ENCODE measurements at regions not wholly inside any gene's neighbourhood (a gene's known extent, or its start where the extent isn't known, plus 50 kb on each side); places are given as distances from the start of the nearest gene placed in this dataset.

DNA sequence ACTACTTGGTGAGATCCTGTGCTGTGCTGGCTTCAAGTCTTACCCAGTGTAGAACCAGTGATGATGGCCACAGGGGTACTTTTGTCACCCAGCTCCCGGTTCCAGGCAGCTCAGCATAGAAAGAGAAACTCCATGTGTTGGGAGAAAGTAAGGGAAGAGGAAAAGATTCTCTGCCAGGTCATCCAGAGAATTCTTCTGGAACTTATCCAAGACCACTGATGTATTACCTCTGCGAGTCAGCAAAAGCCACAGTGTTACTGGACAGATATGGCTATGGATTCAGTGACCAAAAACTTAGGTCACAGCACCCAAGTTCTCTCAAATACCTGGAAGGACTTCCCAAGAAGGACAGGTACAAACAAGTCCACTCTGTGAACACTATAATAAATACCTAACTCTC lies 399.5 kb upstream of the MIR17HG start:
- Histone ChIP-seq H3K27ac (peak overlapping the region; percentile 48 to 81; a peak in 5 of 6 replicates), H3K9me3 (no peaks in the 10 kb centered on the region), H3K4me1 (peaks cover 40% of the 10 kb centered on the region), H3K4me2 (no peak overlapping the region), H3K4me3 (no peak overlapping the region)
- no peak for FAIRE-seq
- TF ChIP-seq EHMT2 (IDR thresholded peaks at IDR 0.05; ENCODE audit: low read depth) (no peak), HEYL (CRISPR knock-in tag; IDR thresholded peaks at IDR 0.05) (no peak), SMC3 (IDR thresholded peaks at IDR 0.05) (no peak), JUN (IDR thresholded peaks at IDR 0.05) (no peak), CHD2 (IDR thresholded peaks at IDR 0.05; ENCODE audit: low read length, partially characterized antibody) (no peak)
- TF ChIP-seq, protein P1, sequence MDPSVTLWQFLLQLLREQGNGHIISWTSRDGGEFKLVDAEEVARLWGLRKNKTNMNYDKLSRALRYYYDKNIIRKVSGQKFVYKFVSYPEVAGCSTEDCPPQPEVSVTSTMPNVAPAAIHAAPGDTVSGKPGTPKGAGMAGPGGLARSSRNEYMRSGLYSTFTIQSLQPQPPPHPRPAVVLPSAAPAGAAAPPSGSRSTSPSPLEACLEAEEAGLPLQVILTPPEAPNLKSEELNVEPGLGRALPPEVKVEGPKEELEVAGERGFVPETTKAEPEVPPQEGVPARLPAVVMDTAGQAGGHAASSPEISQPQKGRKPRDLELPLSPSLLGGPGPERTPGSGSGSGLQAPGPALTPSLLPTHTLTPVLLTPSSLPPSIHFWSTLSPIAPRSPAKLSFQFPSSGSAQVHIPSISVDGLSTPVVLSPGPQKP (IDR thresholded peaks at IDR 0.05; ENCODE audit: low read depth, low read length): no peak
- ChIA-PET CTCF (no interaction called here), POLR2A (no interaction called here)
- no peak for ATAC-seq
- 94% methylated on average over 2 of the region's 2 CpGs for WGBS (ENCODE audit: missing lambda C conversion rate)
- no peak for DNase-seq (ENCODE audit: low read depth in 1 of 2, low spot score in 1 of 2)

DNA sequence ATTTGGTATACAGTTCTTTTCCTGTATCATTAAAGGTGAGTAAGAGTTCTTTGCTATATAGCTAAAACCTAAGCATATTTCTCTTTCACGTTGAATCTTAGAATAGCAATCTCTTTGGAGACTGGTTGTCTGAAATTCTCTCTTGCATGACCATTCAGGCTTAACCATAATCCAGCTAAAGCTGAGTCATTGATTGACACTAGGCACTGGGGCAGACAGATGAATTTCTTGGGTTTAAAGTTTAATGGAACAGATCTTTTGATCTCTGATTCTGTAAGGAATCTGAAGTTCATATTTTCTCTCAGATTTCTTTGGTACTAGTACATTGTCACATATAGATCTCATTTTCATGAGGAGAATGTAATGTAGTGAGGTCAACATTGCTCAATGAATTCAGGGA lies 397.3 kb upstream of the MIR17HG start:
- WGBS (ENCODE audit: missing lambda C conversion rate): 0% methylated on average over 1 of the region's 1 CpG
- ChIA-PET POLR2A (no interaction called here), CTCF (interaction anchor here (0.8 kb wide), 1 partner anchor 83 kb away, joined by 3 read pairs; no protein-coding TSS in a partner anchor)
- ATAC-seq: peak; percentile 60 to 69; a peak in 3 of 6 replicates
- peak overlapping the region; percentile 89 for H3K4me2 ChIP-seq
- no peaks in the 10 kb centered on the region for H3K9me3 ChIP-seq
- DNase-seq (ENCODE audit: low read depth in 1 of 2, low spot score in 1 of 2): peak in 1 of 2 experiments; percentile 35
- TF ChIP-seq JUN (IDR thresholded peaks at IDR 0.05) (0 out of 5 replicates have a peak, but pooled peaks of 1 of the 2 experiments have one; percentile 19), CBX2 (IDR thresholded peaks at IDR 0.05; ENCODE audit: borderline replicate concordance, low read depth) (no peak), ZNF302 (CRISPR knock-in tag; IDR thresholded peaks at IDR 0.05) (no peak), RFX5 (IDR thresholded peaks at IDR 0.05) (no peak), CBX8 (IDR thresholded peaks at IDR 0.05) (no peak), CHD4 (IDR thresholded peaks at IDR 0.05; ENCODE audit: borderline replicate concordance) (no peak), SMC3 (IDR thresholded peaks at IDR 0.05) (no peak), FOSB (CRISPR knock-in tag; IDR thresholded peaks at IDR 0.05) (no peak), PHF8 (IDR thresholded peaks at IDR 0.05; ENCODE audit: borderline replicate concordance, low read depth) (no peak), JUNB (IDR thresholded peaks at IDR 0.05) (peak; percentile 33), NFE2L2 (conservative IDR thresholded peaks at IDR 0.05; ENCODE audit: low read length) (no peak), TP53 (CRISPR knock-in tag; IDR thresholded peaks at IDR 0.05) (no peak), MAFK (IDR thresholded peaks at IDR 0.05; ENCODE audit: partially characterized antibody) (peak; percentile 36), RAD21 (conservative IDR thresholded peaks at IDR 0.05 in 1 of 2, IDR thresholded peaks at IDR 0.05 in 1 of 2) (no peak), EP300 (IDR thresholded peaks at IDR 0.05) (0 out of 5 replicates have a peak, but pooled peaks of 1 of the 2 experiments have one; percentile 14), FOSL2 (IDR thresholded peaks at IDR 0.05) (no peak), FOSL2 (CRISPR knock-in tag; IDR thresholded peaks at IDR 0.05) (peak; percentile 41; the same call in 1 of the 2 replicates), E2F6 (IDR thresholded peaks at IDR 0.05; ENCODE audit: borderline replicate concordance, low read depth) (no peak)
- TF ChIP-seq, protein P2, sequence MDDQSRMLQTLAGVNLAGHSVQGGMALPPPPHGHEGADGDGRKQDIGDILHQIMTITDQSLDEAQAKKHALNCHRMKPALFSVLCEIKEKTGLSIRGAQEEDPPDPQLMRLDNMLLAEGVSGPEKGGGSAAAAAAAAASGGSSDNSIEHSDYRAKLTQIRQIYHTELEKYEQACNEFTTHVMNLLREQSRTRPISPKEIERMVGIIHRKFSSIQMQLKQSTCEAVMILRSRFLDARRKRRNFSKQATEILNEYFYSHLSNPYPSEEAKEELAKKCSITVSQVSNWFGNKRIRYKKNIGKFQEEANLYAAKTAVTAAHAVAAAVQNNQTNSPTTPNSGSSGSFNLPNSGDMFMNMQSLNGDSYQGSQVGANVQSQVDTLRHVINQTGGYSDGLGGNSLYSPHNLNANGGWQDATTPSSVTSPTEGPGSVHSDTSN (IDR thresholded peaks at IDR 0.05): no peak
- TF ChIP-seq, protein P3, sequence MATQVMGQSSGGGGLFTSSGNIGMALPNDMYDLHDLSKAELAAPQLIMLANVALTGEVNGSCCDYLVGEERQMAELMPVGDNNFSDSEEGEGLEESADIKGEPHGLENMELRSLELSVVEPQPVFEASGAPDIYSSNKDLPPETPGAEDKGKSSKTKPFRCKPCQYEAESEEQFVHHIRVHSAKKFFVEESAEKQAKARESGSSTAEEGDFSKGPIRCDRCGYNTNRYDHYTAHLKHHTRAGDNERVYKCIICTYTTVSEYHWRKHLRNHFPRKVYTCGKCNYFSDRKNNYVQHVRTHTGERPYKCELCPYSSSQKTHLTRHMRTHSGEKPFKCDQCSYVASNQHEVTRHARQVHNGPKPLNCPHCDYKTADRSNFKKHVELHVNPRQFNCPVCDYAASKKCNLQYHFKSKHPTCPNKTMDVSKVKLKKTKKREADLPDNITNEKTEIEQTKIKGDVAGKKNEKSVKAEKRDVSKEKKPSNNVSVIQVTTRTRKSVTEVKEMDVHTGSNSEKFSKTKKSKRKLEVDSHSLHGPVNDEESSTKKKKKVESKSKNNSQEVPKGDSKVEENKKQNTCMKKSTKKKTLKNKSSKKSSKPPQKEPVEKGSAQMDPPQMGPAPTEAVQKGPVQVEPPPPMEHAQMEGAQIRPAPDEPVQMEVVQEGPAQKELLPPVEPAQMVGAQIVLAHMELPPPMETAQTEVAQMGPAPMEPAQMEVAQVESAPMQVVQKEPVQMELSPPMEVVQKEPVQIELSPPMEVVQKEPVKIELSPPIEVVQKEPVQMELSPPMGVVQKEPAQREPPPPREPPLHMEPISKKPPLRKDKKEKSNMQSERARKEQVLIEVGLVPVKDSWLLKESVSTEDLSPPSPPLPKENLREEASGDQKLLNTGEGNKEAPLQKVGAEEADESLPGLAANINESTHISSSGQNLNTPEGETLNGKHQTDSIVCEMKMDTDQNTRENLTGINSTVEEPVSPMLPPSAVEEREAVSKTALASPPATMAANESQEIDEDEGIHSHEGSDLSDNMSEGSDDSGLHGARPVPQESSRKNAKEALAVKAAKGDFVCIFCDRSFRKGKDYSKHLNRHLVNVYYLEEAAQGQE (IDR thresholded peaks at IDR 0.05): no peak
- TF ChIP-seq, protein P4, sequence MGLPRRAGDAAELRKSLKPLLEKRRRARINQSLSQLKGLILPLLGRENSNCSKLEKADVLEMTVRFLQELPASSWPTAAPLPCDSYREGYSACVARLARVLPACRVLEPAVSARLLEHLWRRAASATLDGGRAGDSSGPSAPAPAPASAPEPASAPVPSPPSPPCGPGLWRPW (IDR thresholded peaks at IDR 0.05): no peak
- TF ChIP-seq, protein P5, sequence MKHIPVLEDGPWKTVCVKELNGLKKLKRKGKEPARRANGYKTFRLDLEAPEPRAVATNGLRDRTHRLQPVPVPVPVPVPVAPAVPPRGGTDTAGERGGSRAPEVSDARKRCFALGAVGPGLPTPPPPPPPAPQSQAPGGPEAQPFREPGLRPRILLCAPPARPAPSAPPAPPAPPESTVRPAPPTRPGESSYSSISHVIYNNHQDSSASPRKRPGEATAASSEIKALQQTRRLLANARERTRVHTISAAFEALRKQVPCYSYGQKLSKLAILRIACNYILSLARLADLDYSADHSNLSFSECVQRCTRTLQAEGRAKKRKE (CRISPR knock-in tag; IDR thresholded peaks at IDR 0.05; ENCODE audit: low read depth): no peak
- peak; percentile 36 for FAIRE-seq
- H3K4me1 ChIP-seq: peaks cover 51% of the 10 kb centered on the region
- peak overlapping the region; percentile 87 to 90 for H3K27ac ChIP-seq
- no peak overlapping the region for H3K4me3 ChIP-seq
